ENCODE measurements at regions not wholly inside any gene's neighbourhood (a gene's known extent, or its start where the extent isn't known, plus 50 kb on each side); places are given as distances from the start of the nearest gene placed in this dataset.

- no peak for DNase-seq (ENCODE audit: low read depth)
- TF ChIP-seq CTCF (IDR thresholded peaks at IDR 0.05; ENCODE audit: insufficient read depth, low read depth, low read length, missing control alignments): no peak
- no peak overlapping the region for H3K4me3 ChIP-seq (ENCODE audit: low read depth, low read length)
Observed at GRCh38 chr3:148606979-148607378, 90.7 kb upstream of the AGTR1 start.

GRCh38 chr3:148607491-148607890, 90.2 kb upstream of the AGTR1 start:
- H3K4me3 ChIP-seq (ENCODE audit: low read depth, low read length): no peak overlapping the region
- DNase-seq (ENCODE audit: low read depth): no peak
- no peak for TF ChIP-seq CTCF (IDR thresholded peaks at IDR 0.05; ENCODE audit: insufficient read depth, low read depth, low read length, missing control alignments)

GRCh38 chr3:148612278-148612677, 85.4 kb upstream of the AGTR1 start:
- no peak for DNase-seq (ENCODE audit: low read depth)
- no peak overlapping the region for H3K4me3 ChIP-seq (ENCODE audit: low read depth, low read length)
- TF ChIP-seq CTCF (IDR thresholded peaks at IDR 0.05; ENCODE audit: insufficient read depth, low read depth, low read length, missing control alignments): no peak

- TF ChIP-seq CTCF (IDR thresholded peaks at IDR 0.05; ENCODE audit: insufficient read depth, low read depth, low read length, missing control alignments): no peak
- no peak for DNase-seq (ENCODE audit: low read depth)
- H3K4me3 ChIP-seq (ENCODE audit: low read depth, low read length): no peak overlapping the region
Observed at GRCh38 chr3:148615382-148615781, 82.3 kb upstream of the AGTR1 start.

DNA sequence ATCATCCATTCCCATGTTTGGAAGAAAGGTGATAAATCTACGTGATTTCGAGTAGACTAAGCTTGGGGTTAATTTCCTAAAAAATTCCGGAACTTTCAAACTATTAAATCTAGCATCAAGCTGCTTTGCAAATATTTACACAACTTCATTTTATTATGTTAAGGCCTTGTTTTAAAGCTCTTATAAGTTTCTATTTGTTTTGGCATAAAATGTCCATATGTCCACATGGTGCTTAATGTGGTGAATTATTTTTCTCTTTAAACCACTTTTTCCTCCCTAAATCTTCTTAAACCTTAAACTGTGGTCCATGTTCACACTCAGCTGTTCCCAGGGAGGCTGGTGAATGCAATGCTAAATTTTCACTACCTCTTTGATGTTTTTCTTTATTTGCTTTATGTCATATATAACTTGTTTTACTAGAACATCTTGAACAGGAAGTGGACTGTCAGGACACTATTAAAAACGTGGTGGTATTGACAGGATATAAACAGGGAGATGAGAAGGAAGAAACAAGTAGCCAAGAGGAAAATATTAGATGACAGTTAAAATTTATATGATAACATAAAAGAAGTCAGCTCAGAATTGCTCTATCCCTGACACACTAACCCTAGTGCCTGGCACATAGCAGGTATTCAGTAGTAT, 72.5 kb upstream of the AGTR1 start:
- no peak overlapping the region for H3K4me3 ChIP-seq (ENCODE audit: low read depth, low read length)
- no peak for DNase-seq (ENCODE audit: low read depth)
- TF ChIP-seq CTCF (IDR thresholded peaks at IDR 0.05; ENCODE audit: insufficient read depth, low read depth, low read length, missing control alignments): no peak

- TF ChIP-seq CTCF (IDR thresholded peaks at IDR 0.05; ENCODE audit: insufficient read depth, low read depth, low read length, missing control alignments): no peak
- no peak overlapping the region for H3K4me3 ChIP-seq (ENCODE audit: low read depth, low read length)
- no peak for DNase-seq (ENCODE audit: low read depth)
Observed at GRCh38 chr3:148625991-148626390, 71.7 kb upstream of the AGTR1 start.

DNA sequence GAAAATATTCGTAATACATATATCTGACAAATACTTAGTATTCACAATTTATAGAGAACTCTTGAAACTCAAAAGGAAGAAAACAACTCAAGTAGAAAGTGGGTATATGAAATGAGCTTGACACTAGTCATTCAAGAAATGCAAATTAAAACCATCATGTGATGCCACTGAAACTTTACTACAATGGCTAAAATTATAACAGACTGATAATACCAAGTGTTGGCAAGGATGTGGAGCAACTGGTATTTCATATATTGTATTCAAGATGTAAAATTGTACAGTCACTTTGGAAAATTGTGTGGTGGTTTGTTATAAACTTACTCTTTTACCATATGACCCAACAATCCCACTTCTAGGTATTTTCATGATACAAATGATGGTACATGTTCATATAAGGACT, 68.7 kb upstream of the AGTR1 start:
- no peak for TF ChIP-seq CTCF (IDR thresholded peaks at IDR 0.05; ENCODE audit: insufficient read depth, low read depth, low read length, missing control alignments)
- no peak for DNase-seq (ENCODE audit: low read depth)
- H3K4me3 ChIP-seq (ENCODE audit: low read depth, low read length): no peak overlapping the region

All from GM12865 (cell line).